ENCODE measurements at regions not wholly inside any gene's neighbourhood (a gene's known extent, or its start where the extent isn't known, plus 50 kb on each side); places are given as distances from the start of the nearest gene placed in this dataset.

GRCh38 chr1:68677684-68678351 is 180.9 kb upstream of the DEPDC1 start:
- Histone ChIP-seq H3K4me3 (replicated peaks; ENCODE audit: insufficient read depth, low read length) (no peak overlapping the region), H3K27ac (replicated peaks) (no peak overlapping the region), H3K27me3 (ENCODE audit: insufficient read depth, poor library complexity, severe bottlenecking) (no peaks in the 10 kb centered on the region)
- no peak for TF ChIP-seq REST (IDR thresholded peaks at IDR 0.05; ENCODE audit: insufficient replicate concordance, low read depth)
- no peak for TF ChIP-seq CTCF (IDR thresholded peaks at IDR 0.05; ENCODE audit: insufficient read depth, low read length)
- TF ChIP-seq POLR2AphosphoS5 (IDR thresholded peaks at IDR 0.05; ENCODE audit: low read depth) = no peak
- TF ChIP-seq SPI1 (IDR thresholded peaks at IDR 0.05; ENCODE audit: borderline replicate concordance, low read depth) = no peak
- no peak for TF ChIP-seq GABPA (IDR thresholded peaks at IDR 0.05; ENCODE audit: low read depth)
- no peak for DNase-seq (ENCODE audit: low read depth in 1 of 2, low spot score in 1 of 2)

GRCh38 chr1:68696221-68696620 is 199.3 kb upstream of the DEPDC1 start:
- no peak for DNase-seq (ENCODE audit: low read depth in 1 of 2, low spot score in 1 of 2)
- TF ChIP-seq GABPA (IDR thresholded peaks at IDR 0.05; ENCODE audit: low read depth) = no peak
- TF ChIP-seq CTCF (IDR thresholded peaks at IDR 0.05; ENCODE audit: insufficient read depth, low read length) = no peak
- TF ChIP-seq REST (IDR thresholded peaks at IDR 0.05; ENCODE audit: insufficient replicate concordance, low read depth) = no peak
- TF ChIP-seq POLR2AphosphoS5 (IDR thresholded peaks at IDR 0.05; ENCODE audit: low read depth) = no peak
- TF ChIP-seq SPI1 (IDR thresholded peaks at IDR 0.05; ENCODE audit: borderline replicate concordance, low read depth) = no peak
- Histone ChIP-seq H3K27ac (replicated peaks) (no peak overlapping the region), H3K27me3 (ENCODE audit: insufficient read depth, poor library complexity, severe bottlenecking) (no peaks in the 10 kb centered on the region), H3K4me3 (replicated peaks; ENCODE audit: insufficient read depth, low read length) (no peak overlapping the region)

GRCh38 chr1:68703921-68704354 is 207.1 kb upstream of the DEPDC1 start:
- TF ChIP-seq CTCF (IDR thresholded peaks at IDR 0.05; ENCODE audit: insufficient read depth, low read length) (no peak), SPI1 (IDR thresholded peaks at IDR 0.05; ENCODE audit: borderline replicate concordance, low read depth) (no peak), GABPA (IDR thresholded peaks at IDR 0.05; ENCODE audit: low read depth) (no peak), REST (IDR thresholded peaks at IDR 0.05; ENCODE audit: insufficient replicate concordance, low read depth) (no peak), POLR2AphosphoS5 (IDR thresholded peaks at IDR 0.05; ENCODE audit: low read depth) (no peak)
- Histone ChIP-seq H3K27me3 (ENCODE audit: insufficient read depth, poor library complexity, severe bottlenecking) (peaks cover 6% of the 10 kb centered on the region), H3K27ac (replicated peaks) (no peak overlapping the region), H3K4me3 (replicated peaks; ENCODE audit: insufficient read depth, low read length) (no peak overlapping the region)
- no peak for DNase-seq (ENCODE audit: low read depth in 1 of 2, low spot score in 1 of 2)

Data from HL-60 (cell line).